SH-SY5Y (cell line): ENCODE measurements at regions not wholly inside any gene's neighbourhood (a gene's known extent, or its start where the extent isn't known, plus 50 kb on each side); places are given as distances from the start of the nearest gene placed in this dataset.

Source experiments
- GATA2 ChIP-seq: IDR thresholded peaks from 2 replicates; pipeline ENCODE4 v1.6.1; 2011; ENCODE audit warnings: mild to moderate bottlenecking, low read depth, low read length
- GATA3 ChIP-seq: IDR thresholded peaks from 2 replicates; pipeline ENCODE4 v1.6.1; 2011; ENCODE audit warnings: low read depth, mild to moderate bottlenecking, low read length, moderate library complexity

- TF ChIP-seq GATA3: no peak
- no peak for TF ChIP-seq GATA2
These were observed 81.6 kb upstream of the ARGLU1 start for GRCh38 chr13:106649495-106649894.
